AG09309 (cell line): ENCODE measurements at regions not wholly inside any gene's neighbourhood (a gene's known extent, or its start where the extent isn't known, plus 50 kb on each side); places are given as distances from the start of the nearest gene placed in this dataset.

Experiments used
- DNase-seq: peaks from one replicate; pipeline ENCODE4 v3.0.0-alpha.2; 2010; ENCODE audit warnings: low read depth
- H3K4me3 ChIP-seq: 2 replicates; pipeline ENCODE4 v1.5.1; 2011; ENCODE audit warnings: mild to moderate bottlenecking, low read depth, low read length, moderate library complexity; ENCODE audit not compliant: control insufficient read depth
- CTCF ChIP-seq: IDR thresholded peaks from 2 replicates; pipeline ENCODE4 v1.5.1; 2011; ENCODE audit warnings: mild to moderate bottlenecking, low read depth, low read length, inconsistent platforms; ENCODE audit not compliant: insufficient read depth, control insufficient read depth; ENCODE audit errors: missing control alignments

GRCh38 chr1:232551386-232551785, 78.5 kb downstream of the SIPA1L2 start:
- no peak for DNase-seq
- no peak overlapping the region for H3K4me3 ChIP-seq
- no peak for TF ChIP-seq CTCF

- no peak for TF ChIP-seq CTCF
- no peak for DNase-seq
- H3K4me3 ChIP-seq, result no peak overlapping the region
These were observed 79.9 kb downstream of the SIPA1L2 start for GRCh38 chr1:232550007-232550406.

GRCh38 chr1:232548691-232549090, 81.2 kb downstream of the SIPA1L2 start:
- no peak for TF ChIP-seq CTCF
- no peak overlapping the region for H3K4me3 ChIP-seq
- DNase-seq, result no peak

- no peak overlapping the region for H3K4me3 ChIP-seq
- no peak for DNase-seq
- no peak for TF ChIP-seq CTCF
These were observed 81.9 kb downstream of the SIPA1L2 start for GRCh38 chr1:232547938-232548484.

- DNase-seq, result no peak
- no peak overlapping the region for H3K4me3 ChIP-seq
- TF ChIP-seq CTCF, result no peak
These were observed 87.0 kb downstream of the SIPA1L2 start for GRCh38 chr1:232542633-232543593.

GRCh38 chr1:232538943-232539302, 91.0 kb downstream of the SIPA1L2 start:
- TF ChIP-seq CTCF, result no peak
- H3K4me3 ChIP-seq, result no peak overlapping the region
- no peak for DNase-seq
